DMS153 treated with DMSO at 0.1 percent for 48 hours (cell line): ENCODE measurements at regions not wholly inside any gene's neighbourhood (a gene's known extent, or its start where the extent isn't known, plus 50 kb on each side); places are given as distances from the start of the nearest gene placed in this dataset.

ENCODE experiments used
- DNase-seq: peaks from one replicate; lab custom pipeline; 2025; ENCODE audit not compliant: unreplicated experiment; lab: John Stamatoyannopoulos, UW

DNA sequence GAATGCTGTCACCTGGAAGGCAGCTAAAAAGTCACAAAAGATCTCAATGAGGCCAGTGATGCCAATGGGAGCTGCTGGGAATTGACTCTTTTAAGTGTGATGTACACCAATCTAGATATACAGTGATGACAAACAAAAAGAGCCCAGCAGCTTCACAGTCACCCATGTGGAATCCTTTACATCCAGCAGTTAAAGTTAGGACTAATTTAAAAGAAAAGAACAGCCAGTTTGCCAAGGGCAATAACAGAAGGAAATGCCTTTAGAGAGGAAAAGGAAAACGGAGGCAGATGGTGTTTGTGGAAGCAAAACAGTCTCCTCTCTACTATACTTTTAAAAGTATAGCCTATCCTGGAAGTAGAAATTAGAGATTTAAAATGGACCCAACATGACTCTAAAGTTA is 873.5 kb downstream of the EPHA7 start:
- no peak for DNase-seq

DNA sequence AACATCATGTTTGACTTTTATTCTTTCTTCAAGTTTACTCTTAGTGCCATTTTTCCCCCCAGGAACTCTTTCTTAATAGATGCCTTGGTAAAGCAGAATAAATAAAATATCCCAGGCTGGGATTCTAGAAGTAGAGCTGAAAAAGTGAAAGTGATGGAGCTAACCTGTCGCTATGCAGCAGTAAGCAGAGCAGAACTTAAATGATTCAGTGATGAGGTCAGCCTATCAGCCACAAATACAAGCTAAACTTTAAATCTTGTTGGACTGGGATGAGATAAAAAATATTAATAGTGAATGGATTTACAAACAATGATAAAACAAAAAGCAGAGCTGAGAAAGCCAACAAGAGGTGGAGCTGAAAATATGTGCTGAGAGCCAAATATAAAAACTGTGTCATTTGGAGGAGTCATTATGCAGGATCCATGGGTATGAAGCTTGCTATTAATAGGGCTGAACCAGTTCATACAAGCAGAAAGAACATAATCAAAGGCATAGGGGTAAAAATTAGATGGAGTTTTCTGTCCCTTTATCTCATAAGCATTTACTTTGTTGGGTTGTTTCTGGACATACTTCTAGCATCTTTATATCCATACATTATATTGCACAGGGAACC is 877.8 kb downstream of the EPHA7 start:
- DNase-seq = no peak

DNA sequence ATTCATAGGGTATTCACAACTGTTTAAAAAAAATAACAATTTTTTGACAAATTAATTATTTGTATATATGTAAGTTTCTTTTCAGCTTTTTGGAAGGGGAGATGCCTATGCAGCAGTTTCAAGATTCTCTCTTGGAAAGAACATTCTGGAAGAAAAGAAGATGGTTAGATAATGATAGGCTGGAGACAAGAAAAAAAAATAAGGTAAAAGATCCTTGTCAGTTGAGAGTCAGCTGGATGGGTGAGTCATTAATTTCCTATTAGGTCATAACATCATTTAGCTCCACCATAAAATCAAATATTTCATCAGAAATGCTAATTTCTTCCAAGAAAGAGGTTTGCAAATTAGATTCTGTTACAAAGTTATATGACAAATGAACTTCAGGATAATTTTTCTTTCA is 880.4 kb downstream of the EPHA7 start:
- DNase-seq = no peak

DNA sequence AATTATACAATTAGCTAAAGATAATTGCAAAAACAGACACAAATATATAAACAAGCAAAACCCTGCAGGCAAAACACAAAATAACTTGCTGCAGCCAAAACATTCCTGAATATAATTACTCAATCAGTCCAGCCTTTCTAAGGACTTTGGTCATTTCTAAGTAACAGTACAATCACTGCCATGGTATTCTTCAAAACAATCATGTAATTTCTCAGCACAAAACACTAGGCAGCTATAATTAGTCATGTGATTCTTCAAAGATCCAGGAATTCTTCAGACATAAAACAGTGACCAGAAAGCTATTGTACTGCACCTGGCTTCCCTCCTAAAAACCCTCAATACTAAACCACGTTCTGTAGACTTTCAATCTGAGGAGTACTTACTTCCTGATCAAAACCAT is 881.1 kb downstream of the EPHA7 start:
- DNase-seq = no peak

DNA sequence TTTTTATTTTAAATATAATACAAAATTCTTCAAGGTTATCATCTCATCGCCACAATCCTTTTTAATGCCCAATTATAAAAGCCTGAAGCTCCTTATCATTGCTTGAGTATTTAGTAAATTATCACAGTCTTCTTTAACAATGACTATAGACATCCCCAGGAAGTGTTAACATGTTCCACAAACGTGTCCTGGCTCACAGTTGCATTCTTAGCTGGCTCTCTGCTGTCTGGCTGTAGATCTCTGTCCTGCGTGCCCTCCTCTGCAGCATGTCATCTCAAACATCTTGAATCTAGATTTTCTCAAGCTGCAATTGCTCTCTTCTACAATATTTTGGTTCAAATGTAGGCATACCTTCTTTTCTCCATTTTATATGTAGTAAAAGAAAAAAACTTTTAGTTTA is 885.2 kb downstream of the EPHA7 start:
- DNase-seq = no peak

DNA sequence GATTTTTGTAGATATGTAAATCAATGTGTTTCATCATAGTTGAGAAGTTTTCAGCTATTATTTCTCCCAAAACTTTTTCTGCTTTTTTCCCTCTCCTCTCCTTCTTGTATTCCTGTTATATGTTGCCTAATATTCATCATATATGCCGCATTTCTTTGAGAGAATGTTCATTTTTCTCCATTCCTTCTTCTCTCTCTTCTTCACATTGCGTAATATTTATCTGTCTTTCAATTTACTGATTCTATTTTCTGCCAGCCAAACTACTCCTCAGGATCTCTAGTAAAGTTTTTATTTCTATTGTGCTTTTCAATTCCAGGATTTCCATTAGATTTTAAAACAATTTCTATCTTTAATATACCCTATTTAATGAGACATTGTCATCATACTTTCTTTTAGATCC is 896.8 kb downstream of the EPHA7 start:
- DNase-seq = no peak

DNA sequence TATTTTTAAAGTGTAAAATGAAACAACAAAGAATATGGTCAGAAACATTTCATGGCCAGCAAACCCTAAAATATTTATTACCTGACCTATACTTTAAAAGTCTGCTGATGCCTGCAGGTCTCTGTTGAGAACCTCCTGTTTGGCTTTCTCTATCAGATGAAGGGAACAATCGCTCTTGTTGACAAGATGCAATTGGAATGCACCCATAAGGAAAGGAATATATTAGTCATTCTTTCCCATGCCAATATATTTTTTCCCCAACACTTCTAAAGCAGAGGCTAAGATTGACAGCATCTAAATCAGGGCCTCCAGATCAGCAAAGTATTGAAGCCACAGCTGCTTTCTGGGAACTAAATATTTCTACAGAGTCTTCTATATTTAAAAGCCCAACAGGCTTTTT is 897.8 kb downstream of the EPHA7 start:
- DNase-seq = no peak

DNA sequence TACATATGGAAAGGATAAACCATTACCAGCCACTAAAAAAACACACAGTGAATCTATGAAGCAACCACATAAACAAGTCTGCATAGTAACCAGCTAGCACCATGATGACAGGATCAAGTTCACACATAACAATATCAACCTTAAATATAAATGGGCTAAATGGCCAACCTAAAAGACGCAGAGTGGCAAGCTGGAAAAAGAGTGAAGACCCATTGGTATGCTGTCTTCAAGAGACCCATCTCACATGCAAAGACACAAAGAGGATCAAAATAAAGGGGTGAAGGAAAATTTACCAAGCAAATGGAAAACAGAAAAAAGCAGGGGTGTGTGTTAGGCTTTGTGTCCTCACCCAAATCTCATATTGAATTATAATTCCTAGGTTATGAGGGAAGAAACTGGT is 909.2 kb downstream of the EPHA7 start:
- no peak for DNase-seq

DNA sequence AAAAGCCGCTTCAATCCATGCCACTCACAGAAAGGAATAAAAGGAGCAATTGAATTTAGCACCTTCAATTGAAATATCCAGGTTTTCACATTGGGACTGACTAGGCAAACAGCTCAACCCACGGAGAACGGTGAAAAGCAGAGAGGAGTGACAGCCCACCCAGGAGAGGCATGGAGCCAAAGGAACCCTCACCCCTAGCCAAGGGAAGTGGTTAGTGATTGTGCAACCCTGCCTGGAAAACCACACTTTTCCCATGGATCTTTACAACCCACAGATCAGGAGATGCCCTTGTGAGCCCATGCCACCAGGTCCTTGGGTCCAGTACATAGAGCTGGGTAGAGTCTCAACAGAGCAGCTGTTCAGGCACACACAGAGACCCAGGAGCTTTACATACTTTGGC is 911.8 kb downstream of the EPHA7 start:
- DNase-seq = no peak

DNA sequence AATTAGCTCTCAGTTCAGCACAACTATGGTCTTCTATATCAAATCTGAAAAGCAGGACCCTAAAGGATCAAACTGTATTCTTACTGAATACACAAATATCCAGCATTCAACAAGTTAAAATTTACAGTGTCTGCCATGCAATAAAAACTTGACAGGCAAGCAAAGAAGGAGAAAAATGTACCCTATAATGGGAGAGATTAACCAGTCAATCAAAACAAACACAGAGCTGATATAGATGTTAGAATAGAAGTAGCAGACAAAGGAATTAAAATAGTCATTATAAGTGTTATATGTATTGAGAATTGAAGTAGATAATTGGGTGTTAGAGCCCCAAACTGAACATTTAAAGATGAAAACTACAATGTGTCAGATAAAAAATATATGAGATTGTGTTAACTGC is 914.9 kb downstream of the EPHA7 start:
- no peak for DNase-seq

DNA sequence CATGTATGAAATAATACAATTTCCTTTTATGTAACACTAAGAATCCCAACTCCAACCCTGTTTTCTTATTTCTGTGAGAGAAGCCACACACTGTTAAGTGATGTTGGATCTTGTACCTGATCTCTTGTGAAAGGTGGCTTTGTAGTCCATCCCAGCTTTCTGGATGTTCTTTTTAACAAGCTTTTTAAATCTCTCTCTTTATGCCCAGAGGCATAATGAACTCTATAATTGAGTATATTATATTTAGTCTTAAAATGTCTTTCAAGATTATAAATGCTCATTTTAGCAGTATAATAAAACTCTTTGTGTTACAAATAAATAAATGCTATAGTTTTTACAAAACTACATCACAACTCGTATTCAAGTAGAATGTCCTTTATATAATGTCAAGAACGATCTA is 922.1 kb downstream of the EPHA7 start:
- no peak for DNase-seq

DNA sequence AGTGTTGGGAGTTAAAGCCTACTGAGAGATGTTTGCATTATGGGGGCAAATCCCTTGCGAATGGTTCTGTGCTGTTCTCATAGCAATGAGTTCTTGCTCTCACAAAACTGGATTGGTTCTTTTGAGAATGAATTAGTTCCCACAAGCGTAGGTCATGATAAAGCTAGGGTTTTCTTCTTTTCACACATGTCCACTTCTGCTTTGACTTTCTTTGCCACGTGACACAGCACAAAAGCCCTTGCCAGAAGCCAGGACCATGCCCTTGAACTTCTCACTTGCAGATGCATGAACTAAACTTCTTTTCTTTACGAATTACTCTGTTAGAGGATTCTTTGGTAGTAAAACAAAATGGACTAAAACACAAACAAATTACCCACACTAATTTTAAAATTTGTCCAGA is 922.8 kb downstream of the EPHA7 start:
- DNase-seq = no peak

DNA sequence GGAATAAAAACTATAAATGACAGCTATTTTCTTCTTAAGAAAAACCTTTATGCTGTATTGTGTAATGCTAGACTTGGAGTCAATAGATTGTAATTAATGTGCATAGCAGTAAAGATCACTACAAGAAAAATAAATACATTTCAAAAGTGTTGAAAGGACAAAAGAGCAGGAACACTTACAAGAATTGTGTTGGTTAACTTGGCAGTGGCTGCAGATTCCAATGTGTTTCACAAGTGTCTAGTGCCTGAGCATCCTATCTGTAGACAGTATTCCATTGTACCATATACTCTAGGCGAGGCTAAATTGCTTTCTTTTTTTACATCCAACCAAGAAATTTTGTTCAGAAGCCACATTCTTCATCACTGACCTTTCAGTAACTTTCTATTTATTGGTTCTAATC is 924.1 kb downstream of the EPHA7 start:
- no peak for DNase-seq

DNA sequence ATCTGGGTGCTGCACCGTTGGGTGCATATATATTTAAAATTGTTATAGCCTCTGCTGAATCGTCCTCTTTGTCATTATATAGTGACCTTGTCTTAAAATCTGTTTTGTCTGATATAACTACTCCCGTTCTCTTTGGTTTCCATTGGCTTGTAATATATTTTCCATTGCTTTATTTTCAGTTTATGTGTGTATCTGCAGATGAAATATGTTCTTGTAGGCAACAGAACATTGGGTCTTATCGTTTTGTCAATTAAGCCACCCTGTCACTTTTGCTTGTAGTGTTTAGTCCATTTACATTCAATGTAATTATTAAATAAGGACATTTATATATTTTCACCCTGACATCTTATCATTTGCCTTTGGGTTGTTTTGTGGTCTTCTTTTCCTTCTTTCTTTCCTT is 933.9 kb downstream of the EPHA7 start:
- DNase-seq = no peak

DNA sequence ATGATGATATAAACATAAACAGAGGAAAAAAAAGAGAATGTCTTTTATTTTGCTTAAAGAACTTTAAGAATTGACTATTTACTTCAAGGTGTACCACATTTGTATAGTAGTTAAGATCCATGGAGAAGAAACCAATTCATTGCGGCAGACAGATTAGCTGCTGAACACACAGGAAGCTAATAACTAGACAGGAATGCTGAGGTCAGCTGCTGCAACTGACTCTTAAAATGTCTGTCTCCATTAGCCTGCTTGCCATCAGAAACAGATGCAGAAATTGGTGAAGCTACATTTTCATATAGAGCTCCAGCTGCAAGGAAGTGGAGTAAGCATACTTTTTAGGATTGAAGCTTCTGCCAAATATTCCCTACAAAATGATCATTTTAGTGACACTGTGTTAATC is 939.5 kb downstream of the EPHA7 start:
- DNase-seq = no peak

DNA sequence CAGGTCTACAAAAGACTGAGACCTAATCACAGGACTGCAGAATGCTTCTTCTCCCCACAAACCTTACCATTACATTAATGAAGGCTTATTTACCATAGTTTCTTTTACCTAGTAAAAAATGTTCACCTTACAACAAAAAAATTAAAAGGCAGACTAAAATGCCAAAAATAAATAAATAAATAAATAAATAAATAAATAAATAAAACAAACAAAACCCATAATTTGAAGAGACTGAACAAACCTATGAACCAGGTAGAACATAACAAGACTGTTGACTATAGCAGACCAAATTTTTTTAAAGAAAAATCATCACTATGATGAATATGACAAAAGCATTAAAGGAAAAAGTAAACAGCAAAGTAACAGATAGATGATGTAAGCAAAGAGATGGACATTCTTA is 946.3 kb downstream of the EPHA7 start:
- DNase-seq = no peak

DNA sequence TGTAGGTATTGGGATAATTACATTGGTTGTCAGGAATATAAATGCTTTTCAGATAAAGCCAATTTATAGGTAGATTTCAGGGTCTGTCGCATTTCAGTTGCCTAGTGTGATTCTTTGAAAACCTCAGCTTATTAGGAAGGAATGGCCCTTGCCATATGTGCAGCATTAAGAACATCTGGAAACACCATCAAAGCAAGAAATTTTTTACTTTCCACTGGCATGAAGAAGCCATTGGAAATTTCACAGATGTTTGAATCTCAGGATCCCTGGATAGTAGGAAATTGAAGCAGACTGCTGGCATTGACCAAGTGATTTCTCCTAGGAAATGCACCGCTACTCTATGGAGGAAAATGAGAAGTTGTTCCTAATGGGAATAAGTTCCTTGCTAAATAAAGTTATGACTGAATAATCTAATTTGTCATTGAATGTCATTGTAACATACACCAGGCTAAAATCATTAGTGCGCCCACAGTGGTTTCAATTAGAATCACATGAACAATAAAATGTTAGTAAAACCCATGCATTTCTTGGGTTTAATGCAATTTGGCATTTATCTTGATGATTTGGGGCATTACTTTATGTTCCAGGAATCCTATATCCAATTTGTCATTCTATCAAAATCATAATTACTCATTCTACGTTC is 950.1 kb downstream of the EPHA7 start:
- DNase-seq = no peak

DNA sequence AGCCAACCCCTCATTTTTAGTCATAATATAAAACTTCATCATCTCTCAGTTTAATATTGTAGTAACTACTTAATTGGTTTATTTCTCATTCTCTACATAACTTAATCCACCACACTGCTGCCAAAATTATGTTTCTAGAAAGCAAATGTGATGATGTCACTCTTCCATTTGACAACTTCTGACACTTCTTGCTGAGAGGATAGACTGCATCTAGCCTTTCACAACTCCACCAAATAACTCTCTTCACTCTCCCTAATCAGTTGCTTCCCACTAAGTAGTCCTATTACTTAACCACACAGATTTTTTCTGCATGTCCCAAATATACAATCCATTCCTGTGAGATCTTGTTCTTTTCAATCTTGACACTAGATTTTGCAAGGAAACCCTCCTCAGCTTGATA is 951.3 kb downstream of the EPHA7 start:
- no peak for DNase-seq

DNA sequence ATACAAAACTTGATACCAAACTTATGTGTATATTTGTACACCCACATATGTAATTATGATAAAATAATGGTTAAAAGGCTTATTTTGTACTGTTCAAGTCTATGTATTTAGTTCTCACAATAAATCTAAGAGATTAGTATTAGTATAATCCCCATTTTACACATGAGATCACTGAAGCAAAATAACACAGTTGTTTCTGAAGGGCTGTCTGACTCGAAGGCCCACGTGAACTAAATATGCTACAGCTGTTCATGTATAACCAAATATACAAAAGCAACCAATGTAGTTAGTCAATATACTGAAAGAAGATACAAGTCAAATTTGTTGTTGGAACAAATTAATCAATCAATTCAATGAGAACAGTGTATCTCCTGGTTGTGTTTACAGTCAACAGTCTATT is 959.2 kb downstream of the EPHA7 start:
- no peak for DNase-seq

DNA sequence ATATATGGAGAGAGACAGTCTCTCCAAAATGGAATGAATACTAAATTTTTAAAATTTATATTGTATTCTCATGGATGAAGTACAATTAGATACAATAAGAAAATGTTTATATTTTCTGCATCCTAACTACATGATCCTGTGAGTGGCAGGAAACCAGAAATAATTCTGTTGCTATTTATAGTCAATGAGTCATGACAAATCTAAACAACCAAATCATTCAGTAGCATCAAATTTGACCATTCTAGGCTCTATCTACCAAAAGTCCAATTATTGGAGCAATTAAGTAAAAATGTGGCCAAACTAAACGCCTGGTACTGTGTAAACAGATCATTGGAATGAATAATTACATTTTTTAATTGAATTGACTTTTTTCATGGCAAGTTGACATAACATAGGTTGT is 959.8 kb downstream of the EPHA7 start:
- DNase-seq = no peak

DNA sequence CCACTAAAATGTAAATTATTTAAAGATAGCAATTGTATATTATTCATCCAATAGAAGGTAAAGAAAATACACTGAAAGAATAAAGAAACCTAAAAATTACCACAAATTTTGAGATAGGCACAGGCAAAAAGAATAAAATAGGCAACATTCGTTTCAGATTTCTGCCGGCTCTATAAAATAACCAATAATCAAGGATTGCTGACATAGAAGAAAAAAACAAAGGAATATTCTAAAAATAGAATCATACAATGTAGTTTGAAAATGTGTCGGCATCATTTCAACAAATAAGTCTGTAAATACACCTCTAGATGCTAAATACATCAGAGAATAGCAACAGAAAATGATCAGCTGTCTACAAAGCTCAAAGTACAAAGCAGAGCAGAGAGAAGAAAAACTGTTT is 973.3 kb downstream of the EPHA7 start:
- no peak for DNase-seq

DNA sequence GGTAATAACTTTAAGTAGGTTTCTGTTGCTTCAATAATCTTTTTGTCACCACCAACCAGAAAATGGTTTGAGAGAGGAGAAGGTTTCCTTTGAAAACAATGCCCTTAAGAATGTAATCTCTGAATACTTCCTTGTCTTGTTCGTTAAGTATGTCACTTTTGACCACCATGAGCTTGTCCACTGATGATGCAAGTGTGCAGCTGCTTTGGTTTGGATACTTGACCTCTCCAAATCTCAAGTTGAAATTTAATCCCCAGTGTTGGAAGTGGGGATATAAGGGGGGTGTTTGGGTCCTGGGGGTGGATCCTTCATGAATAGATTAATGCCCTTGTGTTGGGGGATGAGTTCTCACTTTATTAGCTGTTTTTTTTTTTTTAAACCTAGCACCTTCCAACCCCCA is 985.4 kb downstream of the EPHA7 start:
- DNase-seq = no peak

DNA sequence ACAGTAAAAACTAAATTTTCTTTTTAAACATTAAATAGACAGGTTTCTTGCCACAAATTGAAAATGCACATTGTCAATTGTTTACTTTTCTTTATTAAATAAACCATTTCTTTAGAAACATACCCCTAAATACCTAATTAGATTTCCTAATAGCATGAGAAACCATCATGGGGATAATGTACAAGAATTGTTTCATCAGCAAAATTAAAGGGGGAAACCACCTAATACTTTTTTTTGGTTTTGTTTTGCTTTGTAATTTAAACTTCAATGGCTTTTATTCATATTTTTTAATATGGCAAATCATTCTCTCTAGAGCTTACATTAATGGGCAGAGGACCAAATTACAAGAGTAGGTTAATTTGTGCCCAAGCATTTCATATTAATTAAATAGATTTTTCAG is 987.9 kb downstream of the EPHA7 start:
- no peak for DNase-seq
